Transverse colon (tissue), 4 donors: ENCODE measurements at regions not wholly inside any gene's neighbourhood (a gene's known extent, or its start where the extent isn't known, plus 50 kb on each side); places are given as distances from the start of the nearest gene placed in this dataset.

Experiments used
- DNase-seq: peaks from one replicate; pipeline ENCODE4 v3.0.0-alpha.2; 2019
- H3K27ac ChIP-seq, 4 donors: fragments of 200-600 bp; sonication (generic); 2 replicates each; pipeline ENCODE4 v1.5.1; 2016 to 2018; ENCODE audit warnings: inconsistent platforms in 4 of 4
- H3K27me3 ChIP-seq: fragments of 200-600 bp; sonication (generic); 2 replicates; pipeline ENCODE4 v1.5.1; 2017; ENCODE audit warnings: inconsistent platforms
- H3K36me3 ChIP-seq, 4 donors: fragments of 200-600 bp; sonication (generic); 2 replicates each; pipeline ENCODE4 v1.5.1; 2017 to 2019; ENCODE audit warnings: inconsistent platforms in 4 of 4
- H3K4me1 ChIP-seq, 4 donors: fragments of 200-600 bp; sonication (generic); 2 replicates each; pipeline ENCODE4 v1.5.1; 2017 to 2020; ENCODE audit warnings: inconsistent platforms in 4 of 4
- H3K4me3 ChIP-seq, 4 donors: fragments of 200-600 bp; sonication (generic); 1 replicate in 1 of 4; 2 replicates in 3 of 4; pipeline versions ENCODE4 v1.5.1 to v1.6.1; 2017 to 2019; ENCODE audit warnings: inconsistent platforms in 4 of 4
- H3K9me3 ChIP-seq, 2 donors: fragments of 200-600 bp; sonication (generic); 2 replicates each; pipeline ENCODE4 v1.5.1; 2017 to 2019; ENCODE audit warnings: inconsistent platforms in 2 of 2
- CTCF ChIP-seq, 5 experiments: fragments of 200-600 bp in 3 of 5; fragments of 450-650 bp in 2 of 5; sonication (generic) in 3 of 5; IDR thresholded peaks; 1 replicate in 2 of 5; 2 replicates in 3 of 5; pipeline ENCODE4 v1.5.1; 2016 to 2017; ENCODE audit warnings: antibody characterized with exemption in 5 of 5, inconsistent platforms in 3 of 5, mild to moderate bottlenecking in 2 of 5, moderate library complexity in 1 of 5
- EP300 ChIP-seq: sonication (generic); formaldehyde crosslinking; IDR thresholded peaks from one replicate; pipeline ENCODE4 v1.6.1; 2017; ENCODE audit warnings: antibody characterized with exemption, low read depth
- POLR2A ChIP-seq: fragments of 450-650 bp; IDR thresholded peaks from one replicate; pipeline ENCODE4 v1.6.1; 2016; ENCODE audit warnings: antibody characterized with exemption, mild to moderate bottlenecking, moderate library complexity
- POLR2AphosphoS5 ChIP-seq, 3 donors: sonication (generic); formaldehyde crosslinking; IDR thresholded peaks; one replicate each; pipeline ENCODE4 v1.6.1; 2016; ENCODE audit warnings: antibody characterized with exemption in 3 of 3
- WGBS, 2 donors: methylation state at CpG; one replicate each; pipeline ENCODE4 v1.1.5; 2018; ENCODE audit warnings: low coverage in 1 of 2; 5-methylcytosine and 5-hydroxymethylcytosine counted together
- in situ Hi-C, 4 donors: fragments of 200-750 bp; cut with MboI; loops; one replicate each; pipeline versions ENCODE4 v1.15.0 to v1.15.1; 2017; ENCODE audit warnings: low sequenced_read_pairs in 3 of 4, low pct_ligation_motif_present in 1 of 4, low pct_unique_long_range_greater_than_20kb in 1 of 4
- intact Hi-C: fragments of 100-400 bp; cut with DNase I; formaldehyde crosslinking; loops from one replicate; pipeline ENCODE4 v1.15.1; 2023; ENCODE audit warnings: low total_unique reads

- in situ Hi-C loops = no loop called here
- intact Hi-C loops = no loop called here
Observed at GRCh38 chr2:226023946-226024345, 624.4 kb downstream of the NYAP2 start.

GRCh38 chr2:226023383-226023782 is 623.9 kb downstream of the NYAP2 start:
- 60 to 62% methylated on average over 3 to 5 of the region's 5 CpGs for WGBS, 2 donors
- no peak for TF ChIP-seq POLR2AphosphoS5 (IDR thresholded peaks at IDR 0.05)
- TF ChIP-seq POLR2A = no peak
- TF ChIP-seq CTCF (IDR thresholded peaks at IDR 0.05) = no peak
- TF ChIP-seq EP300 = no peak
- no peak overlapping the region for H3K4me3 ChIP-seq
- no peaks in the 10 kb centered on the region for H3K4me1 ChIP-seq
- H3K9me3 ChIP-seq = no peaks in the 10 kb centered on the region
- no peak overlapping the region for H3K27ac ChIP-seq
- intact Hi-C loops = no loop called here
- H3K27me3 ChIP-seq = no peaks in the 10 kb centered on the region
- DNase-seq = no peak
- in situ Hi-C loops = no loop called here
- H3K36me3 ChIP-seq = no peaks in the 10 kb centered on the region

More at GRCh38 chr2:226023946-226024345, 624.4 kb downstream of the NYAP2 start:
- Histone ChIP-seq H3K9me3 (no peaks in the 10 kb centered on the region), H3K27me3 (no peaks in the 10 kb centered on the region), H3K4me3 (no peak overlapping the region), H3K36me3 (no peaks in the 10 kb centered on the region), H3K4me1 (no peaks in the 10 kb centered on the region), H3K27ac (no peak overlapping the region)
- no peak for TF ChIP-seq EP300
- no peak for TF ChIP-seq POLR2AphosphoS5 (IDR thresholded peaks at IDR 0.05)
- no peak for TF ChIP-seq CTCF (IDR thresholded peaks at IDR 0.05)
- TF ChIP-seq POLR2A = no peak
- no peak for DNase-seq

GRCh38 chr2:226020956-226021355 is 621.4 kb downstream of the NYAP2 start:
- H3K36me3 ChIP-seq = no peaks in the 10 kb centered on the region
- no peaks in the 10 kb centered on the region for H3K9me3 ChIP-seq
- no peaks in the 10 kb centered on the region for H3K27me3 ChIP-seq
- TF ChIP-seq CTCF (IDR thresholded peaks at IDR 0.05) (no peak), POLR2AphosphoS5 (IDR thresholded peaks at IDR 0.05) (no peak), POLR2A (no peak), EP300 (no peak)
- in situ Hi-C loops (no loop called here), intact Hi-C loops (no loop called here)
- H3K27ac ChIP-seq = no peak overlapping the region
- no peak overlapping the region for H3K4me3 ChIP-seq
- no peak for DNase-seq
- no peaks in the 10 kb centered on the region for H3K4me1 ChIP-seq
- 40 to 81% methylated on average over 1 of the region's 1 CpG for WGBS, 2 donors

- intact Hi-C loops = no loop called here
- no peak for DNase-seq
- in situ Hi-C loops = no loop called here
Observed at GRCh38 chr2:226020176-226020575, 620.7 kb downstream of the NYAP2 start.

More at GRCh38 chr2:226020176-226020575, 620.7 kb downstream of the NYAP2 start:
- no peaks in the 10 kb centered on the region for H3K27me3 ChIP-seq
- no peaks in the 10 kb centered on the region for H3K9me3 ChIP-seq
- no peaks in the 10 kb centered on the region for H3K4me1 ChIP-seq
- H3K27ac ChIP-seq = no peak overlapping the region
- no peak overlapping the region for H3K4me3 ChIP-seq
- no peak for TF ChIP-seq POLR2A
- no peak for TF ChIP-seq CTCF (IDR thresholded peaks at IDR 0.05)
- TF ChIP-seq POLR2AphosphoS5 (IDR thresholded peaks at IDR 0.05) = no peak
- no peak for TF ChIP-seq EP300
- no peaks in the 10 kb centered on the region for H3K36me3 ChIP-seq
